ENCODE measurements at regions not wholly inside any gene's neighbourhood (a gene's known extent, or its start where the extent isn't known, plus 50 kb on each side); places are given as distances from the start of the nearest gene placed in this dataset.

DNA sequence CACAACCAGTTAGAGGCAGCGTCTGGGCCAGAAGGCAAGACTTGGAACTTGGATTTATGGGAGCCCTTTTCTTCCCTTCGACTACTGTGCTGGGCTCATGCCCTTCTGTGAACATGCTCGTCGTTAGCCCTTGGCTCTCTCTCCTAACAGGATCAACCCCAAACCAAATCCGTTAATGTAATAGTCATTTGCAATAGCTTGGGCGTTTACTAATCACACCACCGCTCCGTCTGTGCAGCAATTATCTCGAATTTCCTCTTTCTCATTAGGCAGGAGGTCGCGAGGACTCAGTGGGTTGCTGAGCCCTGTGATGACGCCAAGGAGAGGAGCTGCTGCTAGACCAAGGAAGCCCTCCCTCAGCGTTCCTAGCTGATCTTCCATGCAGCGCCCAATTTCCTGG, 114.7 kb downstream of the ENGASE start:
- Histone ChIP-seq H3K36me3 (no peaks in the 10 kb centered on the region), H3K4me3 (no peak overlapping the region), H3K27me3 (peaks cover 9% of the 10 kb centered on the region), H3K4me1 (no peaks in the 10 kb centered on the region), H3K9me3 (no peaks in the 10 kb centered on the region), H3K27ac (no peak overlapping the region)
- intact Hi-C loops (cut with DNase I), result loop anchor here (5.0 kb wide), 1 partner anchor 203 kb away; no protein-coding TSS in a partner anchor
- TF ChIP-seq, protein P1, sequence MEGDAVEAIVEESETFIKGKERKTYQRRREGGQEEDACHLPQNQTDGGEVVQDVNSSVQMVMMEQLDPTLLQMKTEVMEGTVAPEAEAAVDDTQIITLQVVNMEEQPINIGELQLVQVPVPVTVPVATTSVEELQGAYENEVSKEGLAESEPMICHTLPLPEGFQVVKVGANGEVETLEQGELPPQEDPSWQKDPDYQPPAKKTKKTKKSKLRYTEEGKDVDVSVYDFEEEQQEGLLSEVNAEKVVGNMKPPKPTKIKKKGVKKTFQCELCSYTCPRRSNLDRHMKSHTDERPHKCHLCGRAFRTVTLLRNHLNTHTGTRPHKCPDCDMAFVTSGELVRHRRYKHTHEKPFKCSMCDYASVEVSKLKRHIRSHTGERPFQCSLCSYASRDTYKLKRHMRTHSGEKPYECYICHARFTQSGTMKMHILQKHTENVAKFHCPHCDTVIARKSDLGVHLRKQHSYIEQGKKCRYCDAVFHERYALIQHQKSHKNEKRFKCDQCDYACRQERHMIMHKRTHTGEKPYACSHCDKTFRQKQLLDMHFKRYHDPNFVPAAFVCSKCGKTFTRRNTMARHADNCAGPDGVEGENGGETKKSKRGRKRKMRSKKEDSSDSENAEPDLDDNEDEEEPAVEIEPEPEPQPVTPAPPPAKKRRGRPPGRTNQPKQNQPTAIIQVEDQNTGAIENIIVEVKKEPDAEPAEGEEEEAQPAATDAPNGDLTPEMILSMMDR (IDR thresholded peaks at IDR 0.05), result no peak
- DNase-seq (ENCODE audit: low spot score in 2 of 2), result no peak

DNA sequence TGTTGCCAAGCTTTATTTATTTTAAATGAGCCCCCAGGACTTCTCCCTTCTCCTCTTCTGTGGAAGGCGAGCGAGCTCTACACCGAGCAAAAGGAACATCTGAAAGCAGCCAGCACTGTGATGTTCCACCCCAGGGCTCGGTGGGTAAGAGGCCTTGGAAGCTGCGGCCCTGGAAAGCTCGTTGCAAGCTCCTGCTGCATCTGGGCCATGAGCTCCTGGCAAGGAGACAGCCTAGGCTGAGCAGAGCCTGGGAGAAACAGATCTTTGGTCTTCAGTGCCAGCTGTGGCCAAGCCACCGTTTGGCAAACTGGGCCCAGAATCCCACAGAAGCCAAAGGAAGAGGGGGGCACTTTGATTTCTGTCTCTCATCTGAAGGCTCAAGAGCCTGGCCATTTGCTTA, 114.1 kb downstream of the ENGASE start:
- Histone ChIP-seq H3K36me3 (no peaks in the 10 kb centered on the region), H3K27me3 (peaks cover 9% of the 10 kb centered on the region), H3K27ac (no peak overlapping the region), H3K4me1 (no peaks in the 10 kb centered on the region), H3K9me3 (no peaks in the 10 kb centered on the region), H3K4me3 (no peak overlapping the region)
- intact Hi-C loops (cut with DNase I), result loop anchor here (5.0 kb wide), 1 partner anchor 204 kb away; no protein-coding TSS in a partner anchor
- no peak for DNase-seq (ENCODE audit: low spot score in 2 of 2)
- TF ChIP-seq, protein P1 (IDR thresholded peaks at IDR 0.05), result no peak

DNA sequence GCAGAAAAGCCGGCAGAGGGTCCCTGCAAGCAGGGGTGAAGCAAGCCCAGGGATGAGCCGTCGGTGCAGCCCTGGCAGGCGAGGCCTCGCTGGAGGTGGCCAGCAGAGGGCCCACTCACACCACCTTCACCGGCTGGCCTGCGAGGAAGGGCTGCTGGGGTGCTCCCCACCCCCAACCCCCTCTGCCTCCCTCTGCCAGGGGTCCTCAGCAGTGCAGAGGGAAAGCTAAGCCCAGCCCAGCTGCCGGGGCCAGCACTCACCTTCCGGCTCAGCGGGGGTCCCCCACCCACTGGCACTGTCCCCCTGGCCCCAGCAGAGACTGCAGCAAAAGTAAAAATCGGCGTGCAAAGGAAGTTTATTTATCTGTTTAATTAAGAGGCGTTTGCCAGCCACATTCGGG, 113.4 kb downstream of the ENGASE start:
- intact Hi-C loops (cut with DNase I), result loop anchor here (5.0 kb wide), 1 partner anchor 204 kb away; no protein-coding TSS in a partner anchor
- H3K9me3 ChIP-seq, result no peaks in the 10 kb centered on the region
- TF ChIP-seq, protein P1 (IDR thresholded peaks at IDR 0.05), result peak; percentile 10 to 47 (median 18)

DNA sequence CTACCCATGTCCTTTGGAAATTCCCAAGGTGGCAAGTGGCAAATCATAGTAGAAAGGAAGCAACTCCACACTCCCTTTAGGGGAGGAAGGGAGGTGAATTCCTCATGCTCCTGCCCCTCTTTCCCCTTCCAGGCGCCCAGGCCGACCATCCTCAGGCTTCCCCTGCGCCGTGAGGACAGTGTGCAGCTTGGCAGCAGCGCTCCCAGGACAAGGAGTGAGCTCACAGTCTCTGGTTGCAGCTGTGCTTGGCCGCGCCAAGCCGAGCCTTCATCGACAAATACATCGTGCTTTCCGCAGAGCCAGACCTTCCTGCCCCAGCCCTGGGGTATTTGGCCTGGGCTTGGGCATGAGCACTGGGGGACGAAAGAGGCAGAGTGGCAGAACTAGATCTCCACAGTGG, 112.6 kb downstream of the ENGASE start:
- H3K27me3 ChIP-seq, result peaks cover 9% of the 10 kb centered on the region
- no peaks in the 10 kb centered on the region for H3K9me3 ChIP-seq
- H3K36me3 ChIP-seq, result no peaks in the 10 kb centered on the region
- no peak overlapping the region for H3K27ac ChIP-seq
- TF ChIP-seq, protein P1 (IDR thresholded peaks at IDR 0.05), result no peak
- intact Hi-C loops (cut with DNase I), result loop anchor here (5.0 kb wide), 1 partner anchor 205 kb away; no protein-coding TSS in a partner anchor
- H3K4me1 ChIP-seq, result no peaks in the 10 kb centered on the region
- H3K4me3 ChIP-seq, result no peak overlapping the region
- DNase-seq (ENCODE audit: low spot score in 2 of 2), result no peak

More for the DNA sequence above, 113.4 kb downstream of the ENGASE start:
- DNase-seq (ENCODE audit: low spot score in 2 of 2), result no peak
- H3K4me3 ChIP-seq, result no peak overlapping the region
- H3K27me3 ChIP-seq, result peaks cover 9% of the 10 kb centered on the region
- H3K4me1 ChIP-seq, result no peaks in the 10 kb centered on the region
- no peak overlapping the region for H3K27ac ChIP-seq
- H3K36me3 ChIP-seq, result no peaks in the 10 kb centered on the region

DNA sequence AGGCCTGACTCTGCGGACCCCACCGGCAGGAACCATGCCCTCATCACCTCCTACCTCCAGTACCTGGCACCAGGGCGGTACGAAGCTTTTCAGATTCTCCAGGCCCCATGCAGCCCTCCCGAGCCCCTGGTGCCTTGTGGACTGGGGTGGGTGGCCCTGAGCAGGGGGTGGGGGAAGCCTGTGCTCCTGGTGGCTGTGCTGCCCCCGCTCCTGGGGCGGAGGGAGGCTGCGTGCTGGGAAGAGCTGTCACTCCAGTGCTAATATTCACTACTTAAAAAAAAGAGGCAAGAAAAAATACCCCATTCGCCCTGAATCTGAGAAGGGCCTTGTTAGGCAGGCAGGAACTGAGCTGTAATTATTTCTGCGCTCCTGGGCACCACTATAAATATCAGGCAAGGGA, 111.8 kb downstream of the ENGASE start:
- H3K27me3 ChIP-seq, result peaks cover 9% of the 10 kb centered on the region
- TF ChIP-seq, protein P1 (IDR thresholded peaks at IDR 0.05), result no peak
- intact Hi-C loops (cut with DNase I), result loop anchor here (5.0 kb wide), 1 partner anchor 206 kb away; no protein-coding TSS in a partner anchor
- H3K4me3 ChIP-seq, result no peak overlapping the region
- DNase-seq (ENCODE audit: low spot score in 2 of 2), result no peak
- no peak overlapping the region for H3K27ac ChIP-seq
- no peaks in the 10 kb centered on the region for H3K9me3 ChIP-seq
- H3K4me1 ChIP-seq, result no peaks in the 10 kb centered on the region
- H3K36me3 ChIP-seq, result no peaks in the 10 kb centered on the region

DNA sequence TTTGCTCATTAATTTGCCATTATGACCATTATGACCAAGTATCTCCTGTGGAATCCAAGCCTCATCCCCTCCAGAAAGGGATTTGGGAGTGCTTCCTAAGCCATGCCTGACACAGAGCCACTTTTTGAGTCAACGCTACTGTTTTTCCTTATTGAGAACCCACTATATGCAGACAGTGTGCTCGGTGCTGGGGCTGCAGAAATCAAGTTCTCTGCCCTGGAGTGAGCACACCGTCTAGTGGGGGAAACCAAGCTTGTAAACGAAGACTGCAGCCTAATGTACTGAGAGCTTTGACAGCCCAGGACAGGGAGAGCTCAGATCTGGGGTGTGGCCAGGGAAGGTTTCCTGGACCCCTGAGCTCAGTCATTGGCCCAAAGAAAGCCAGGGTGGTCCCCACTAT, 111.0 kb downstream of the ENGASE start:
- Histone ChIP-seq H3K4me3 (no peak overlapping the region), H3K27ac (no peak overlapping the region), H3K36me3 (no peaks in the 10 kb centered on the region), H3K27me3 (peaks cover 9% of the 10 kb centered on the region), H3K4me1 (no peaks in the 10 kb centered on the region), H3K9me3 (no peaks in the 10 kb centered on the region)
- intact Hi-C loops (cut with DNase I), result loop anchor here (5.0 kb wide), 1 partner anchor 207 kb away; no protein-coding TSS in a partner anchor
- no peak for DNase-seq (ENCODE audit: low spot score in 2 of 2)
- TF ChIP-seq, protein P1 (IDR thresholded peaks at IDR 0.05), result no peak

Data from ascending aorta (tissue), 2 donors.